ENCODE measurements at regions not wholly inside any gene's neighbourhood (a gene's known extent, or its start where the extent isn't known, plus 50 kb on each side); places are given as distances from the start of the nearest gene placed in this dataset.

- TF ChIP-seq CTCF (IDR thresholded peaks at IDR 0.05) = no peak
- no peak for TF ChIP-seq POLR2A (IDR thresholded peaks at IDR 0.05)
Measured at GRCh38 chr3:101966226-101966625, 116.9 kb downstream of the NFKBIZ start.
